GM18909 (cell line): ENCODE measurements at regions not wholly inside any gene's neighbourhood (a gene's known extent, or its start where the extent isn't known, plus 50 kb on each side); places are given as distances from the start of the nearest gene placed in this dataset.
"Not testable (repeated sequence)": the region's sequence is repeated elsewhere in the genome, so short reads cannot be mapped to it uniquely, and the experiment has no call there.

ENCODE experiments used
- ATAC-seq: cut with Tn5 transposase; IDR thresholded peaks from one replicate; pipeline ENCODE4 v1.9.1; 2021; ENCODE audit warnings: mild to moderate bottlenecking; ENCODE audit not compliant: unreplicated experiment, poor library complexity

GRCh38 chr4:187671958-187672357 is 323.6 kb upstream of the ZFP42 start:
- not testable (repeated sequence) for ATAC-seq

- ATAC-seq: not testable (repeated sequence)
These were observed 323.0 kb upstream of the ZFP42 start for GRCh38 chr4:187672526-187672925.

GRCh38 chr4:187679450-187679849 is 316.1 kb upstream of the ZFP42 start:
- ATAC-seq: no peak

- no peak for ATAC-seq
These were observed 310.3 kb upstream of the ZFP42 start for GRCh38 chr4:187685247-187685646.

GRCh38 chr4:187687697-187688096 is 307.9 kb upstream of the ZFP42 start:
- ATAC-seq: no peak

- ATAC-seq: no peak
These were observed 302.9 kb upstream of the ZFP42 start for GRCh38 chr4:187692626-187693025.

GRCh38 chr4:187695531-187695930 is 300.0 kb upstream of the ZFP42 start:
- not testable (repeated sequence) for ATAC-seq

GRCh38 chr4:187711586-187711985 is 284.0 kb upstream of the ZFP42 start:
- no peak for ATAC-seq

GRCh38 chr4:187714957-187715356 is 280.6 kb upstream of the ZFP42 start:
- ATAC-seq: no peak

GRCh38 chr4:187715466-187715865 is 280.1 kb upstream of the ZFP42 start:
- no peak for ATAC-seq

GRCh38 chr4:187724456-187724855 is 271.1 kb upstream of the ZFP42 start:
- no peak for ATAC-seq

GRCh38 chr4:187726485-187726884 is 269.1 kb upstream of the ZFP42 start:
- ATAC-seq: no peak

GRCh38 chr4:187732524-187732923 is 263.0 kb upstream of the ZFP42 start:
- no peak for ATAC-seq

GRCh38 chr4:187739771-187740170 is 255.8 kb upstream of the ZFP42 start:
- ATAC-seq: no peak

GRCh38 chr4:187744911-187745310 is 250.7 kb upstream of the ZFP42 start:
- no peak for ATAC-seq

- not testable (repeated sequence) for ATAC-seq
These were observed 244.9 kb upstream of the ZFP42 start for GRCh38 chr4:187750652-187751051.

- ATAC-seq: no peak
These were observed 228.4 kb upstream of the ZFP42 start for GRCh38 chr4:187767158-187767557.

- no peak for ATAC-seq
These were observed 227.9 kb upstream of the ZFP42 start for GRCh38 chr4:187767687-187768086.

- ATAC-seq: no peak
These were observed 225.2 kb upstream of the ZFP42 start for GRCh38 chr4:187770345-187770744.

- no peak for ATAC-seq
These were observed 217.6 kb upstream of the ZFP42 start for GRCh38 chr4:187777954-187778353.

- no peak for ATAC-seq
These were observed 215.5 kb upstream of the ZFP42 start for GRCh38 chr4:187780070-187780469.

- ATAC-seq: no peak
These were observed 213.2 kb upstream of the ZFP42 start for GRCh38 chr4:187782286-187782824.

GRCh38 chr4:187786190-187786589 is 209.4 kb upstream of the ZFP42 start:
- no peak for ATAC-seq
